NCI-H82 treated with DMSO at 0.1 percent for 48 hours (cell line): ENCODE measurements at regions not wholly inside any gene's neighbourhood (a gene's known extent, or its start where the extent isn't known, plus 50 kb on each side); places are given as distances from the start of the nearest gene placed in this dataset.
"Not testable (repeated sequence)": the region's sequence is repeated elsewhere in the genome, so short reads cannot be mapped to it uniquely, and the experiment has no call there.

Source experiments
- DNase-seq: peaks from one replicate; lab custom pipeline; 2025; ENCODE audit not compliant: unreplicated experiment; lab: John Stamatoyannopoulos, UW

GRCh38 chr14:57061009-57061711 lies 207.5 kb downstream of the EXOC5 start:
- DNase-seq = no peak

- DNase-seq = peak; percentile 91
Measured at GRCh38 chr14:57060276-57060955, 208.3 kb downstream of the EXOC5 start.

- no peak for DNase-seq
Measured at GRCh38 chr14:57058319-57058718, 210.4 kb downstream of the EXOC5 start.

GRCh38 chr14:57057803-57058202 lies 210.9 kb downstream of the EXOC5 start:
- DNase-seq = peak; percentile 100

GRCh38 chr14:57056522-57056921 lies 212.2 kb downstream of the EXOC5 start:
- DNase-seq = not testable (repeated sequence)

GRCh38 chr14:57052705-57053302 lies 215.9 kb downstream of the EXOC5 start:
- no peak for DNase-seq

- no peak for DNase-seq
Measured at GRCh38 chr14:57051633-57052032, 217.1 kb downstream of the EXOC5 start.

GRCh38 chr14:57049848-57050247 lies 218.9 kb downstream of the EXOC5 start:
- no peak for DNase-seq

- no peak for DNase-seq
Measured at GRCh38 chr14:57046175-57046574, 222.5 kb downstream of the EXOC5 start.

- not testable (repeated sequence) for DNase-seq
Measured at GRCh38 chr14:57044101-57044973, 224.4 kb downstream of the EXOC5 start.

GRCh38 chr14:57038689-57039088 lies 228.4 kb upstream of the OTX2 start:
- DNase-seq = no peak

GRCh38 chr14:57031474-57031873 lies 221.2 kb upstream of the OTX2 start:
- no peak for DNase-seq

GRCh38 chr14:57029620-57030253 lies 219.5 kb upstream of the OTX2 start:
- peak; percentile 96 for DNase-seq

GRCh38 chr14:57025456-57025855 lies 215.2 kb upstream of the OTX2 start:
- no peak for DNase-seq

GRCh38 chr14:57022608-57023007 lies 212.3 kb upstream of the OTX2 start:
- DNase-seq = no peak

- DNase-seq = no peak
Measured at GRCh38 chr14:57018065-57018464, 207.8 kb upstream of the OTX2 start.

- DNase-seq = no peak
Measured at GRCh38 chr14:57013987-57014386, 203.7 kb upstream of the OTX2 start.

GRCh38 chr14:57009585-57010515 lies 199.6 kb upstream of the OTX2 start:
- DNase-seq = peak; percentile 100

GRCh38 chr14:57008534-57008933 lies 198.3 kb upstream of the OTX2 start:
- peak; percentile 96 for DNase-seq

GRCh38 chr14:56998728-56999127 lies 188.4 kb upstream of the OTX2 start:
- peak; percentile 99 for DNase-seq
